A172 (cell line): ENCODE measurements at regions not wholly inside any gene's neighbourhood (a gene's known extent, or its start where the extent isn't known, plus 50 kb on each side); places are given as distances from the start of the nearest gene placed in this dataset.
"Not testable (repeated sequence)": the region's sequence is repeated elsewhere in the genome, so short reads cannot be mapped to it uniquely, and the experiment has no call there.

Experiments used
- DNase-seq: peaks from one replicate; pipeline ENCODE4 v3.0.0-alpha.2; 2015; ENCODE audit warnings: low spot score

DNA sequence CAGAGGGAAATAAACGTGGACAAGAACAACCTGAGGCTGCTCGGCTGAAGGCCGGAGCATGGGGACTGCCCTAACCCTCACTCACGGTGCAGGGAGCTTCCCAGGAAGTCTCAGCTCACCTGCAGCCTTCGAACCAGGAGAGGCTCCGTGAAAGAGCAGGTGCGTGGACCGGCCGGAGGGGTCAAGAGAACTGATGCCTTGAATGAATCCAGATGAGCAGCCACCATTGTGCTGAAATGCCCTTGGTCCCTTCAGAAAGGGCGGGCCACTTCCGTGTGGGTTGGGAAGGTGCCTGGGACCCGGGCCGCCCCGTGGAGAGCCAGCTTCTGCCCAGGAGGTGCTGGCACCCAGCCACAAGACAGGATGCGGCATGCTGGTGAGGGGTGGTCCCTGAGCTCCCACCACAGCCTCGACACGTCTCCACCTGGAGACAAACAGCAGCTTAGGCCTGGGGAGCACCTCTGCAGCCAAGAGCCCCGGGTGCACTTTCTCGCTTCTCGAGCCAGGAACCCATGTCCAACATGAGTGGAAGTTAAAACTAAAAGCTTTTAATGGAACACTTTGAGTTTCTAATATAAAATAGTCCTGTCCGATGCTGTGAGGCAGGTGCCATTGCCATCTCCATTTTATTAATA lies 83.5 kb downstream of the TTLL2 start:
- DNase-seq = no peak

- DNase-seq = no peak
Observed at GRCh38 chr6:167409079-167409478, 84.2 kb downstream of the TTLL2 start.

DNA sequence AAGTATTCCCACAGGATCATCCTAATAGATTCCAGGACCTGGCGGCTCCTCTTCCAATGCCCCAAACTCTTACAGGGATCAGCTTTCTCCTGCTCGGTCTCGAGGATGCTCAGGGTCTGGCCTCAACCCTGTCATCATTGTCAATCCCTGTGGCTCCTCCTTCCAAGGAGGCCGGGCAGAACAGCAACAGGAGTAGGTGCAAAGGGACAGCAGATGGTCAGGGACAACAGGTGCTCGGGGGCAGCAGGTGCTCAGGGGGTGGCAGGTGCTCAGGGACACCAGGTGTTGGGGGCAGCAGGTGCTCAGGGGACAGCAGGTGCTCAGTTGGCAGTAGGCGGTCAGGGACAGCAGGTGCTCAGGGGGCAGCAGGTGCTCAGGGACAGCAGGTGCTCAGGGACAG lies 84.8 kb downstream of the TTLL2 start:
- no peak for DNase-seq

- no peak for DNase-seq
Observed at GRCh38 chr6:167410462-167410861, 85.6 kb downstream of the TTLL2 start.

GRCh38 chr6:167412506-167412905 lies 87.6 kb downstream of the TTLL2 start:
- no peak for DNase-seq

GRCh38 chr6:167415441-167415961 lies 90.6 kb downstream of the TTLL2 start:
- no peak for DNase-seq

DNA sequence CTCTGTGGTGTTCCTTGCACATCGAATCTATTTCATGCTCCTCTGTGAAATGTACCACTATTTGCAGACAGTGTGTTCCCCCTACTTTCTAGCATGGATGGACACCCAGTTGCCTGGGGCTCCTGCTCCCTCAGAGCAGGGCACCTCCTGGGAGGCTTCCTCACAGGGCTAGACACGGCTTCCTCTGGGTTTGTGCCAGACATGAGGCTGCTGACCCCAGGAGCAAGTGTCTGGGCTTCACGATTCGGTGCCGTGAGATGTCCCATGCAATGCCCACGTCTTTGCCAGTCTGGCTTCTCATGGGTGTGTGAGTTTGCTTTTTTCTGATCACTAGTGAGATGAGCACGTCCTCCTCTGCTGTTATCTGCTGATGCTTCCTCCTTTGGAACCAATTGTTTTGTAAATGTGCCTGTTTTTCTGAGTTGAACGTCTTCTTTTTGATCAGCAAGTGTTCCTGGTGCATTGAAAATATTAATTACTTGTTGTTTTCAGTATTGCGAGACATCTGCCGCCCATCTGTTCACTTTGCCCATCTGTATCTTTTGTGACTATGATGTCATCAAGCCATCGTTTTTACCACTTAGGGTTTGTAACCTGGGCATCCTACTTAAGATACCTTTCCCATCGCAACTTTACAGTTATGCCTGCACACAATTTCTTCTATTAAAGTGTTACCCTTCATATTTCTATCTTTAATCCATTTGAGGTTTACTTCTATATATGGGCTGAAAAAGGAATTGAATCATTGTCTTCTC lies 92.0 kb downstream of the TTLL2 start:
- no peak for DNase-seq

DNA sequence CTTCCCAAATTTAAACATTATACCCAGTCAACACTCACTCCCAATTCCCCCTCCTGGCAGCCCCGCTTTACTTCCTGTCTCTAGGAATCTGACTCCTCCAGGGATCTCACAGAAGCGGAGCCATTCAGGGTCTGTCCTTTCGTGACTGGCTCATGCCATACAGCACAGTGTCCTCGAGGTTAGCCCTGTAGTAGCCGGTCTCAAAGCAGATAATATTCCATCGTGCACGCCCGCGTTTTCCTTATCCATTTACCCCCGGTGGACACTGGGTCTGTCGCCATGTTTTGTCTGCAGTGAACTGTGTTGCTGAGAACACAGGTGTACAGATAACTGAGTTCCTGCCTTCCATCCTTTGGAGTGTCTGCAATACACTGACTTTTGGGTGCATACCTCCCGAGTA lies 95.3 kb downstream of the TTLL2 start:
- no peak for DNase-seq

DNA sequence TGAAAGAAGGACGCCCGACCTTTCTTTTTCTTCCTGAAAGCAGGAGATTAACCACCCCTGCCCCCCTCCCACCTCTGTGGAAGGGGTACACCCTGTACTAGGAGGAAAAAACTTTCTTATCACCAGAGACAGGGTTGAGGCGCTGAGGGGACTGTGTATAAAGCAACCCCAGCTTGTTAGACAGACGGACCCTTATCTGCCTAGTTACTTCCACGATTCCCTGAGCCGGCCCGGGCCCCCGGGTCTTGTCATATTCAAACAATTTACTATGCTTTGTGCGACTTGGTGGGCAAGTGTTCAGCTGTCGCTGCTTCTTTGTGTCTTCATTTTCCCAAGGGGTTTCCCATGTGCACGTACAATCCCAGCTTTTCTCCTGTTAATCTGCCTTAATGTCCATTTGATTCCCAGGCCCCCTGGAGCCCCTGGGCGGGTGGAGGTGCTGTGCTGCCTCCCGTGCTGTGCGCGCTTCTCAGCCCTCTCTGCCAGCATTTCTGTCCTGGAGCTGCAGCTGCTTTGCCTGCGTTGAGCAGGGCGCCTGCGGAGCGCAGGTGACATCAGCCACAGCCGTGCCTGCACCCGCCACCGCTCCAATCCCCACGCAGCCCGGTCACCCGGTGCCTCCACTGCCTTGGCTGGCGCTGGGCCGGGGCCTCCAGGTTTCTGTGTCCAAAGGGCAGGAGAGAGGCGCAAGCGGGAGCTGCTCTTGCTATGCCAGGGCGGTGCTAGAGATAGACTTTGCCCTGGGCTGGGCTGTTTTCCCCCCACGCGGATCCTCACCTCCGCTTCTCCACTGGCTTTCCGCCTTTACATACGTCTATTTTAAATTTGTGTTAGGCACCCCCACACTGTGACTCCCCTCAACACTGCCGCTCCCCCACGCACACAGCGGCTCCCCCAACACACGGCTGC lies 96.2 kb downstream of the TTLL2 start:
- DNase-seq = no peak

DNA sequence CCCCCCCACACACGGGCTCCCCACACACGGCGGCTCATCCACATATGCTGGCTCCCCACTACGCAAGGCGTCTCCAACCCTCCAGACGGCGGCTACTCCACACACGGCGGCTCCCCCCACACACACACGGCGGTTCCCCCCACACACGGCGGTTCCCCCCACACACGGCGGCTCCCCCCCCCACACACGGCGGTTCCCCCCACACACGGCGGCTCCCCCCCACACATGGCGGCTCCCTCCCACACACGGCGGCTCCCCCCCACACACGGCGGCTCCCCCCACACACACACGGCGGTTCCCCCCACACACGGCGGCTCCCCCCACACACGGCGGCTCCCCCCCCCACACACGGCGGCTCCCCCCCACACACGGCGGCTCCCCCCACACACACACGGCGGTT lies 97.1 kb downstream of the TTLL2 start:
- not testable (repeated sequence) for DNase-seq

- no peak for DNase-seq
Observed at GRCh38 chr6:167422934-167423333, 98.0 kb downstream of the TTLL2 start.

DNA sequence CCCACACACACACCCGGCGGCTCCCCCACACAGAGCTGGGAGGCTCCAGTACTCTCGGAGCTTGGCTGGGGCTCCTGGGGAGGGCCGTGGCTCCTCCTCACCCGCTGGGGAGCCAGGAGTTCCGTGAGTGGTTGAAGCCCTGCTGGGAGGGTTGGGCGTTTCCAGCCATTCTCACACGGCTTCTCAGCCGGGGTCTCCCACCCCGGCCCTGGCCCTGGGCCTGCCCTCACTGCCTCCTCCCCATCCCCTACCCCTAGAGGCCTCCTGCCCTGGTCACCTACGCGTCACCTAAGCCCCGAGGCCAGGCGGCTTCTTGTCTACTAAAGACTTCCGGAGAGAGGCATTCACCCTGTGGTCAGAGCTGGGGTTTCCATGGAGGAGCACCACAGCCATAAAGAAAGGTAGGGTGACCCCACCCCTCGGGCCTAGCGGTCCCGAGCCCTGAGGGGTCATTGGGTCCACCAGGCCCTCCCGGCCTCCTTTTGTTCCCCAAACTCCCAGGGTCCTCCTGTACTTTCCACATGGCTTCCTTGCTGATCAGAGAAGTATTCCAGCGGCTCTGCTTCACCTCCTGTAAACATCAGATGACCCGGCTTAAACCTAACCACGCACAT lies 99.3 kb downstream of the TTLL2 start:
- DNase-seq = no peak

- no peak for DNase-seq
Observed at GRCh38 chr6:167424700-167425099, 99.8 kb downstream of the TTLL2 start.

- no peak for DNase-seq
Observed at GRCh38 chr6:167426084-167426483, 101.2 kb downstream of the TTLL2 start.

GRCh38 chr6:167426651-167427050 lies 101.8 kb downstream of the TTLL2 start:
- no peak for DNase-seq

- no peak for DNase-seq
Observed at GRCh38 chr6:167428664-167429333, 103.9 kb downstream of the TTLL2 start.

DNA sequence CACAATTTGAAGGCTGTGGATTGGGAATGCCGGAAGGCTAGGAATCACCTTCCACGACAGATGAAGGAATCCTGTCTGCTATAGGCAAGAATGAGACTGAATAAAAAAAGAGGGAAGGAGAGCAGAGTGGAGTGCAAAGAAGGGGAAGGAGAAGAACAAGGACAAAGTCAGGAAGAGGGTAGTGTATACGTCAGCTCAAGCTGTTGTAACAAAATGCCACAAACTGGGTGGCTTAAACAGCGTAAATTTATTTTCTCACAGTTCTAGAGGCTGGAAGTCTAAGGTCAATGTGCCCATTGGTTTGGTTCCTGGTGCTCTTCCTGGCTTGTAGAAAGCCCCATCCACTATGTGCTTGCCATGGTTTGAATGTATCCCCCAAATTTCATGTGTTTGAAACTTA lies 104.5 kb downstream of the TTLL2 start:
- DNase-seq = no peak

GRCh38 chr6:167435209-167435728 lies 110.4 kb downstream of the TTLL2 start:
- no peak for DNase-seq

DNA sequence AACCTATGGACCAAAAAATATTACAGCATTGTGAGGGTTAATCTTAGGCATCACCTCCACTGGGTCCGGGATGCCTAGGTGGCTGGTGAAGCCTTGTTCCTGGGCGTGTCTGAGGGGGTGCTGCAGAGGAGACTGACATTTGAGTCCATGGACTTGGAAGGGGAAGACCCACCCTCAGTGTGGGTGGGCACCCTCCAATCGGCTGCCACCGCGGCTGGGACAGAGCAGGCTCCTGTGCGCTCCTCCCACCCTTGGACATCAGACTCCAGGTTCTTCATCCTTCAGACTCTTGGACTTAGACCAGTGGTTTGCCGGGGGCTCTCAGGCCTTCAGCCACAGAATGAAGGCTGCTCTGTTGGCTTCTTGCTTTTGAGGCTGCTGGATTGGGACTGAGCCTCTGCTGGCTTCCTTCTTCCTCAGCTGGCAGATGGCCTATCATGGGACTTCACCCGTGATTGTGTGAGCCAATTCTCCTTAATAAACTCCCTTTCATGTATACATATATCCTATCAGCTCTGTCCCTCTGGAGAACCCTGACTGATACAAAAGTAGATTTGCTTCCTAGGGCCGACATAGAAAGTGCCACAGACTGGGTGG lies 113.1 kb downstream of the TTLL2 start:
- DNase-seq = no peak

DNA sequence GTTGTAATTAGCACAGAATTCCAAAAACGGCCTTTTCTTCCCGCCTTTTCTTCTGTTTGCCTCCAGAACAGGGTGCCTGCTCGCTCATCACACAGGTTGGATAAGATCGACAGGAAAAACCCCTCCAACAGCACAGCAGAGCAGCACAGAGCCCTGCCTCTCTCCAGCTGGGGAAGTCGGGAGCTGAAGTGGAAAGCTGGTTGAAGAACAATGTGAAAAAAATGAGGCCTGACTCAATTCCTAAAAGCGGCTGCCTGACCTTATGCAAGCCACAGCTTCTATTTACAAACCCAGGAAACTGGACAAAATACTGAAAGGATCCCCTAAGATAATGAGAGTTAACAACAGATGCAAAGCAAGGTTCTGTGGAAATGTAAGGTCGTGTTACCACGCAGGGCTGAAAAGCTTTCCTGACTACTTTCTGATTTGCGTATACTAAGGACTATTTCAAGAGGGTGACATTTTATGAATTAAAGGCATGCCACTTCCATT lies 116.9 kb downstream of the TTLL2 start:
- DNase-seq = no peak

DNA sequence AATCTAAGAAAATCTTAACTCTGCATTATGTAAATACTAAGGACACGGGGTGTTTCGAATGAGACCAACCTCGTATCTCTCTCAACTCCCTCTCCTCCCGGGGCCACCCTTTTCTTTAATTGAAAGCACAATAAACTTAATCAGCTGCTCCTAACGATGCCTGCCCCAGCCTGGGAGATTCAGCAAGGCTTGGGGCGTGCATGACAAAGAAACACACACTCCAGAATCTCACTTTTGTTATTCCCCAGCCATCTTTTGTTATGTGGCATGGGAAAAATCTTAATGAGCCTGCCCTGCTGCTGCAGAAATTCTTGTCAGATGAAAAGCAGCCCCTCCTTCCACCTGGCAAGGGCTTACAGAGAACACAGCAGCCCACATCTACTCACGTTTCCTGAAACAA lies 117.4 kb downstream of the TTLL2 start:
- DNase-seq = no peak
